ENCODE measurements at regions not wholly inside any gene's neighbourhood (a gene's known extent, or its start where the extent isn't known, plus 50 kb on each side); places are given as distances from the start of the nearest gene placed in this dataset.
A peak's percentile ranks its signal among the peaks of the same experiment; 100 is the strongest.

DNA sequence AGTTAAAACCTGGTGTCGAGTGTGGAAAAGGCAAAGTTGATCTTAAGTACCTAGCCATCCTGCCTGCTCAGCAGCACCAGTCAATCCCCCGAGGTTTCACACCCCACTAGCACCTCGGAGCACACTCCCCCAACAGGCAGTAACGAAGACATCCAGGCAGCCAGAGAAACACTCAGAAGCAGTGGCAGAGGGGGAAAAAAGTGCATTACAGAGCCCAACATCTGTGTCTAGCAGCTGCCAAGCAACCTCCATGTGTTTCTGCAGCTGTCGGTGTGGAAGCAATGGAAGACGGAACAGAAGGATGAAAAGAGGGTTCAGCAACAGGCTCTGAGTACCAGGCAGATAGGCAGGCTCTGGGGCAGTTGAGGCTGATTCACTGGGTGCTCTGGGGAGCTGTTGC is 73.4 kb upstream of the PROX1 start:
- Mint-ChIP-seq H3K36me3 (no peaks in the 10 kb centered on the region), H3K4me1 (no peaks in the 10 kb centered on the region)
- DNase-seq (ENCODE audit: low spot score), result no peak

DNA sequence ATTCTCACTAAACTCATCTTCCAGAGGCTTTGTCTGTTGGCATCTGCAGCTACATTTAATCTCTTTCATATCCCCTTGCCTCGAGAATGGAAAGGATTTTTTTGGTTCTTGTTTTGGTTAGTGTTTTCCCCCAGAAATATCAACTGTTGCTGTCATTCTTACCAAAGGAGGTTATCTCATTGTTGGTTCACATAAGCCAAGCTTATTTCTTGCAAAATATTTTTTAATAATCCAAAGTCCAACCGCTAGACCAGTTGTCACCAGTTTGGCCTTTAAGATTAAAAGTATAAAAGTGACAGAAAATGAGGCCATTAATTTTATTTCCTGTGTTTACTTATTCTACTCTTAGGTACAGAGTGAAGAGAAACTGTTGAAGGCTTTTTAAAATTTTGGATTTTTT is 66.5 kb upstream of the PROX1 start:
- Mint-ChIP-seq H3K4me1 (no peaks in the 10 kb centered on the region), H3K9me3 (no peaks in the 10 kb centered on the region), H3K36me3 (no peaks in the 10 kb centered on the region), H3K4me3 (no peak overlapping the region), H3K27ac (no peak overlapping the region), H3K27me3 (ENCODE audit: insufficient read depth, low read depth) (no peaks in the 10 kb centered on the region)
- H3K9me3 ChIP-seq (ENCODE audit: low read depth), result no peaks in the 10 kb centered on the region
- DNase-seq (ENCODE audit: low spot score), result no peak
- no peak overlapping the region for H2AFZ ChIP-seq (replicated peaks)
- TF ChIP-seq, protein P1, sequence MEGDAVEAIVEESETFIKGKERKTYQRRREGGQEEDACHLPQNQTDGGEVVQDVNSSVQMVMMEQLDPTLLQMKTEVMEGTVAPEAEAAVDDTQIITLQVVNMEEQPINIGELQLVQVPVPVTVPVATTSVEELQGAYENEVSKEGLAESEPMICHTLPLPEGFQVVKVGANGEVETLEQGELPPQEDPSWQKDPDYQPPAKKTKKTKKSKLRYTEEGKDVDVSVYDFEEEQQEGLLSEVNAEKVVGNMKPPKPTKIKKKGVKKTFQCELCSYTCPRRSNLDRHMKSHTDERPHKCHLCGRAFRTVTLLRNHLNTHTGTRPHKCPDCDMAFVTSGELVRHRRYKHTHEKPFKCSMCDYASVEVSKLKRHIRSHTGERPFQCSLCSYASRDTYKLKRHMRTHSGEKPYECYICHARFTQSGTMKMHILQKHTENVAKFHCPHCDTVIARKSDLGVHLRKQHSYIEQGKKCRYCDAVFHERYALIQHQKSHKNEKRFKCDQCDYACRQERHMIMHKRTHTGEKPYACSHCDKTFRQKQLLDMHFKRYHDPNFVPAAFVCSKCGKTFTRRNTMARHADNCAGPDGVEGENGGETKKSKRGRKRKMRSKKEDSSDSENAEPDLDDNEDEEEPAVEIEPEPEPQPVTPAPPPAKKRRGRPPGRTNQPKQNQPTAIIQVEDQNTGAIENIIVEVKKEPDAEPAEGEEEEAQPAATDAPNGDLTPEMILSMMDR (IDR thresholded peaks at IDR 0.05), result no peak
- TF ChIP-seq EZH2 (IDR thresholded peaks at IDR 0.05) (no peak), EZH2phosphoT487 (IDR thresholded peaks at IDR 0.05) (no peak)
- no peaks in the 10 kb centered on the region for H3F3A ChIP-seq (ENCODE audit: low read depth)
- H3K4me3 ChIP-seq, result no peak overlapping the region
- no peak overlapping the region for H3K4me2 ChIP-seq
- H3K9ac ChIP-seq, result no peak overlapping the region
- H3K27ac ChIP-seq, result no peak overlapping the region
- no peaks in the 10 kb centered on the region for H3K79me2 ChIP-seq (ENCODE audit: low read depth)
- H3K27me3 ChIP-seq, result no peaks in the 10 kb centered on the region
- H4K20me1 ChIP-seq (ENCODE audit: low read depth), result no peaks in the 10 kb centered on the region
- H3K36me3 ChIP-seq, result no peaks in the 10 kb centered on the region
- H3K4me1 ChIP-seq, result no peaks in the 10 kb centered on the region

More for the DNA sequence above, 73.4 kb upstream of the PROX1 start:
- H3K4me3 ChIP-seq, result no peak overlapping the region
- H3K79me2 ChIP-seq (ENCODE audit: low read depth), result no peaks in the 10 kb centered on the region
- Mint-ChIP-seq H3K9me3 (no peaks in the 10 kb centered on the region), H3K4me3 (no peak overlapping the region), H3K27ac (no peak overlapping the region), H3K27me3 (ENCODE audit: insufficient read depth, low read depth) (peaks cover 3% of the 10 kb centered on the region)
- TF ChIP-seq, protein P1 (IDR thresholded peaks at IDR 0.05), result no peak
- TF ChIP-seq EZH2 (IDR thresholded peaks at IDR 0.05) (no peak), EZH2phosphoT487 (IDR thresholded peaks at IDR 0.05) (no peak)
- peak overlapping the region; percentile 45 for H2AFZ ChIP-seq (replicated peaks)
- H3K4me1 ChIP-seq, result no peaks in the 10 kb centered on the region
- H3K36me3 ChIP-seq, result no peaks in the 10 kb centered on the region
- H3K4me2 ChIP-seq, result no peak overlapping the region
- H3K9ac ChIP-seq, result no peak overlapping the region
- no peak overlapping the region for H3K27ac ChIP-seq
- no peaks in the 10 kb centered on the region for H3K9me3 ChIP-seq (ENCODE audit: low read depth)
- no peaks in the 10 kb centered on the region for H3F3A ChIP-seq (ENCODE audit: low read depth)
- H3K27me3 ChIP-seq, result no peaks in the 10 kb centered on the region
- H4K20me1 ChIP-seq (ENCODE audit: low read depth), result no peaks in the 10 kb centered on the region

DNA sequence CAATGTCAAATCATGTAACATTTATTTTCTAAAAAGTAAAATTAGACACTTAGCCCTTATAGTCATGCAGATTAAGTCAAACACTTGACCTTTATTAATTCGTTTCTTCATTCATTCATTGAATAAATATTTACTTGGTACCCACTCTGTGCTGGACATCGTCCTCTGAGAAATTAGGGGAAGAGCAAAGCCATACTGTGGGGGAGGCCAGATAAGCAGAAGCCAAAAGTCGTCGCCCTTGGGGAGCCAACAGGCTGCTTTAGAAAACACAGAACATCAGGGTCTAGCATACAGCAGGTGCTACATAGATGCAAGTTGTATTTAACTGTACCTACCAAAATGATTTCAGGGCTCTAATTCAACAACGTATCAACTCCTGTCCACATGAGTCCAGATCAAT is 66.1 kb upstream of the PROX1 start:
- Mint-ChIP-seq H3K4me3 (no peak overlapping the region), H3K27ac (no peak overlapping the region), H3K36me3 (no peaks in the 10 kb centered on the region), H3K4me1 (no peaks in the 10 kb centered on the region), H3K9me3 (no peaks in the 10 kb centered on the region), H3K27me3 (ENCODE audit: insufficient read depth, low read depth) (no peaks in the 10 kb centered on the region)
- no peaks in the 10 kb centered on the region for H4K20me1 ChIP-seq (ENCODE audit: low read depth)
- H3K4me3 ChIP-seq, result no peak overlapping the region
- no peaks in the 10 kb centered on the region for H3K27me3 ChIP-seq
- H3K4me2 ChIP-seq, result no peak overlapping the region
- DNase-seq (ENCODE audit: low spot score), result no peak
- H3K9ac ChIP-seq, result no peak overlapping the region
- TF ChIP-seq EZH2 (IDR thresholded peaks at IDR 0.05), result no peak
- TF ChIP-seq, protein P1 (IDR thresholded peaks at IDR 0.05), result no peak
- TF ChIP-seq EZH2phosphoT487 (IDR thresholded peaks at IDR 0.05), result no peak
- no peaks in the 10 kb centered on the region for H3K9me3 ChIP-seq (ENCODE audit: low read depth)
- H2AFZ ChIP-seq (replicated peaks), result no peak overlapping the region
- no peaks in the 10 kb centered on the region for H3K4me1 ChIP-seq
- no peak overlapping the region for H3K27ac ChIP-seq
- no peaks in the 10 kb centered on the region for H3K36me3 ChIP-seq
- no peaks in the 10 kb centered on the region for H3F3A ChIP-seq (ENCODE audit: low read depth)
- H3K79me2 ChIP-seq (ENCODE audit: low read depth), result no peaks in the 10 kb centered on the region

All from neural progenitor cell (in vitro differentiated cells).